H9 (cell line): ENCODE measurements at regions not wholly inside any gene's neighbourhood (a gene's known extent, or its start where the extent isn't known, plus 50 kb on each side); places are given as distances from the start of the nearest gene placed in this dataset.

Experiments used
- DNase-seq: peaks from one replicate; pipeline ENCODE4 v3.0.0-alpha.2; 2017
- H2AFZ ChIP-seq: one replicate; pipeline ENCODE4 v1.6.1; 2013; ENCODE audit warnings: mild to moderate bottlenecking, low read length, control low read depth, moderate library complexity
- H2AK5ac ChIP-seq: 2 replicates; pipeline ENCODE4 v1.6.1; 2013; ENCODE audit warnings: low read length, control low read depth, mixed read lengths; ENCODE audit not compliant: insufficient read length
- H2BK120ac ChIP-seq: one replicate; pipeline ENCODE4 v1.6.1; 2013; ENCODE audit warnings: low read depth, mild to moderate bottlenecking, low read length, control low read depth, inconsistent platforms; ENCODE audit not compliant: poor library complexity, severe bottlenecking
- H2BK12ac ChIP-seq: 2 replicates; pipeline ENCODE4 v1.6.1; 2013; ENCODE audit warnings: low read length, control low read depth, mixed read lengths, low read depth; ENCODE audit not compliant: insufficient read length
- H2BK15ac ChIP-seq: 2 replicates; pipeline ENCODE4 v1.6.1; 2013; ENCODE audit warnings: low read depth, low read length, control low read depth
- H2BK20ac ChIP-seq: one replicate; pipeline ENCODE4 v1.6.1; 2013; ENCODE audit warnings: low read depth, mild to moderate bottlenecking, low read length, control low read depth, inconsistent platforms; ENCODE audit not compliant: poor library complexity, severe bottlenecking
- H2BK5ac ChIP-seq: 2 replicates; pipeline ENCODE4 v1.6.1; 2013; ENCODE audit warnings: low read length, control low read depth, mixed read lengths; ENCODE audit not compliant: insufficient read length
- H3K14ac ChIP-seq: 2 replicates; pipeline ENCODE4 v1.6.1; 2013; ENCODE audit warnings: low read length, control low read depth; ENCODE audit not compliant: insufficient read depth
- H3K18ac ChIP-seq: 2 replicates; pipeline ENCODE4 v1.6.1; 2013; ENCODE audit warnings: low read depth, mild to moderate bottlenecking, mixed read lengths, low read length, control low read depth; ENCODE audit not compliant: insufficient read length
- H3K23ac ChIP-seq: 2 replicates; pipeline ENCODE4 v1.6.1; 2013; ENCODE audit warnings: low read length, control low read depth, mixed read lengths, low read depth; ENCODE audit not compliant: insufficient read length
- H3K23me2 ChIP-seq: 2 replicates; pipeline ENCODE4 v1.6.1; 2013; ENCODE audit warnings: low read depth, mild to moderate bottlenecking, mixed read lengths, low read length, control low read depth; ENCODE audit not compliant: insufficient read length, poor library complexity, severe bottlenecking
- H3K27ac ChIP-seq: 2 replicates; pipeline ENCODE4 v1.5.1; 2013; ENCODE audit warnings: low read length, control low read depth, mixed read lengths, low read depth; ENCODE audit not compliant: insufficient read length
- H3K27me3 ChIP-seq: 2 replicates; pipeline ENCODE4 v1.6.1; 2013; ENCODE audit warnings: low read length, control low read depth, inconsistent platforms; ENCODE audit not compliant: insufficient read depth
- H3K4ac ChIP-seq: 2 replicates; pipeline ENCODE4 v1.6.1; 2013; ENCODE audit warnings: low read depth, mild to moderate bottlenecking, control low read depth, inconsistent platforms, low read length, moderate library complexity
- H3K4me1 ChIP-seq: 2 replicates; pipeline ENCODE4 v1.6.1; 2013; ENCODE audit warnings: low read length, control low read depth, inconsistent platforms; ENCODE audit not compliant: insufficient read depth
- H3K4me2 ChIP-seq: 2 replicates; pipeline ENCODE4 v1.6.1; 2013; ENCODE audit warnings: low read length, control low read depth, mixed read lengths; ENCODE audit not compliant: insufficient read length, insufficient read depth
- H3K56ac ChIP-seq: 2 replicates; pipeline ENCODE4 v1.6.1; 2013; ENCODE audit warnings: low read depth, mild to moderate bottlenecking, mixed read lengths, low read length, control low read depth; ENCODE audit not compliant: insufficient read length
- H3K79me1 ChIP-seq: 2 replicates; pipeline ENCODE4 v1.6.1; 2013; ENCODE audit warnings: low read depth, mild to moderate bottlenecking, moderate library complexity, low read length, control low read depth, inconsistent platforms; ENCODE audit not compliant: insufficient read depth, poor library complexity, severe bottlenecking
- H3K79me2 ChIP-seq: 2 replicates; pipeline ENCODE4 v1.6.1; 2013; ENCODE audit warnings: low read length, control low read depth, inconsistent platforms; ENCODE audit not compliant: insufficient read depth
- H3K9ac ChIP-seq: 2 replicates; pipeline ENCODE4 v1.6.1; 2013; ENCODE audit warnings: low read length, control low read depth, mixed read lengths; ENCODE audit not compliant: insufficient read length; ENCODE audit errors: extremely low read depth
- H3K9me3 ChIP-seq: one replicate; pipeline ENCODE4 v1.6.1; 2013; ENCODE audit warnings: low read depth, low read length, inconsistent platforms; ENCODE audit not compliant: control insufficient read depth
- H3T11ph ChIP-seq: one replicate; pipeline ENCODE4 v1.6.1; 2013; ENCODE audit warnings: mild to moderate bottlenecking, low read length, control low read depth, inconsistent platforms
- H4K20me1 ChIP-seq: one replicate; pipeline ENCODE4 v1.6.1; 2013; ENCODE audit not compliant: control insufficient read depth, insufficient read length, insufficient read depth
- H4K5ac ChIP-seq: 2 replicates; pipeline ENCODE4 v1.6.1; 2013; ENCODE audit warnings: low read depth, mild to moderate bottlenecking, mixed read lengths, low read length, control low read depth; ENCODE audit not compliant: insufficient read length
- H4K8ac ChIP-seq: replicated peaks from 2 replicates; pipeline ENCODE4 v1.6.1; 2013; ENCODE audit warnings: low read length, control low read depth, mixed read lengths, low read depth; ENCODE audit not compliant: insufficient read length
- H4K91ac ChIP-seq: 2 replicates; pipeline ENCODE4 v1.6.1; 2013; ENCODE audit warnings: low read depth, mild to moderate bottlenecking, moderate library complexity, mixed read lengths, low read length, control low read depth; ENCODE audit not compliant: insufficient read length
- H3K27ac Mint-ChIP-seq, 3 experiments: 2 replicates in 2 of 3; 3 replicates in 1 of 3; pipeline ENCODE4 v1.8.0; 2020 to 2021; ENCODE audit warnings: mixed read lengths in 3 of 3, mild to moderate bottlenecking in 1 of 3, moderate library complexity in 1 of 3
- H3K27me3 Mint-ChIP-seq: 2 replicates; pipeline ENCODE4 v1.8.0; 2021; ENCODE audit warnings: low read depth, mild to moderate bottlenecking, moderate library complexity, mixed read lengths
- H3K36me3 Mint-ChIP-seq, 3 experiments: 2 replicates in 2 of 3; 3 replicates in 1 of 3; pipeline ENCODE4 v1.8.0; 2020 to 2021; ENCODE audit warnings: low read depth in 3 of 3, mixed read lengths in 3 of 3; ENCODE audit not compliant: insufficient read depth in 1 of 3
- H3K4me1 Mint-ChIP-seq, 2 experiments: 2 replicates each; pipeline ENCODE4 v1.8.0; 2020; ENCODE audit warnings: mixed read lengths in 2 of 2
- H3K4me3 Mint-ChIP-seq, 2 experiments: 2 replicates in 1 of 2; 3 replicates in 1 of 2; pipeline ENCODE4 v1.8.0; 2020 to 2021; ENCODE audit warnings: mild to moderate bottlenecking in 2 of 2, mixed read lengths in 2 of 2, moderate library complexity in 1 of 2
- H3K9me3 Mint-ChIP-seq, 2 experiments: 2 replicates in 1 of 2; 3 replicates in 1 of 2; pipeline ENCODE4 v1.8.0; 2020; ENCODE audit warnings: mild to moderate bottlenecking in 2 of 2, mixed read lengths in 2 of 2, moderate library complexity in 1 of 2
- WGBS: extraction: QIAGEN DNeasy Blood & Tissue Kit; methylation state at CpG from one replicate; pipeline ENCODE4 v1.1.7; 2013; ENCODE audit warnings: missing lambda C conversion rate, low lambda C conversion rate, mixed read lengths; ENCODE audit not compliant: insufficient read length; ENCODE audit errors: extremely low coverage; 5-methylcytosine and 5-hydroxymethylcytosine counted together
- TF ChIP-seq, protein P1 (sequence below): fragments of 200-600 bp; sonication (generic); conservative IDR thresholded peaks from 3 replicates; pipeline ENCODE4 v1.8.0; 2021; ENCODE audit warnings: antibody characterized with exemption, mild to moderate bottlenecking

- no peak overlapping the region for H3K4me3 Mint-ChIP-seq
- WGBS, result no CpG with 5 or more reads among the region's 1 CpG
- no peak overlapping the region for H3K27ac ChIP-seq
- H3K4me2 ChIP-seq, result no peak overlapping the region
- H3T11ph ChIP-seq, result no peak overlapping the region
- H2BK5ac ChIP-seq, result no peak overlapping the region
- no peaks in the 10 kb centered on the region for H3K4me1 Mint-ChIP-seq
- H3K27ac Mint-ChIP-seq, result no peak overlapping the region
- H3K9ac ChIP-seq, result no peak overlapping the region
- H4K91ac ChIP-seq, result no peak overlapping the region
- H3K14ac ChIP-seq, result no peak overlapping the region
- H3K4me1 ChIP-seq, result no peaks in the 10 kb centered on the region
- no peaks in the 10 kb centered on the region for H3K27me3 ChIP-seq
- no peak overlapping the region for H3K4ac ChIP-seq
- H2AK5ac ChIP-seq, result no peak overlapping the region
- H4K20me1 ChIP-seq, result no peaks in the 10 kb centered on the region
- no peak overlapping the region for H2BK15ac ChIP-seq
- DNase-seq, result no peak
- no peak overlapping the region for H3K18ac ChIP-seq
- no peak overlapping the region for H2BK120ac ChIP-seq
- TF ChIP-seq, protein P1, sequence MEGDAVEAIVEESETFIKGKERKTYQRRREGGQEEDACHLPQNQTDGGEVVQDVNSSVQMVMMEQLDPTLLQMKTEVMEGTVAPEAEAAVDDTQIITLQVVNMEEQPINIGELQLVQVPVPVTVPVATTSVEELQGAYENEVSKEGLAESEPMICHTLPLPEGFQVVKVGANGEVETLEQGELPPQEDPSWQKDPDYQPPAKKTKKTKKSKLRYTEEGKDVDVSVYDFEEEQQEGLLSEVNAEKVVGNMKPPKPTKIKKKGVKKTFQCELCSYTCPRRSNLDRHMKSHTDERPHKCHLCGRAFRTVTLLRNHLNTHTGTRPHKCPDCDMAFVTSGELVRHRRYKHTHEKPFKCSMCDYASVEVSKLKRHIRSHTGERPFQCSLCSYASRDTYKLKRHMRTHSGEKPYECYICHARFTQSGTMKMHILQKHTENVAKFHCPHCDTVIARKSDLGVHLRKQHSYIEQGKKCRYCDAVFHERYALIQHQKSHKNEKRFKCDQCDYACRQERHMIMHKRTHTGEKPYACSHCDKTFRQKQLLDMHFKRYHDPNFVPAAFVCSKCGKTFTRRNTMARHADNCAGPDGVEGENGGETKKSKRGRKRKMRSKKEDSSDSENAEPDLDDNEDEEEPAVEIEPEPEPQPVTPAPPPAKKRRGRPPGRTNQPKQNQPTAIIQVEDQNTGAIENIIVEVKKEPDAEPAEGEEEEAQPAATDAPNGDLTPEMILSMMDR, result no peak
- no peak overlapping the region for H2AFZ ChIP-seq
- H3K36me3 Mint-ChIP-seq, result no peaks in the 10 kb centered on the region
- H3K56ac ChIP-seq, result no peak overlapping the region
- H3K9me3 ChIP-seq, result no peaks in the 10 kb centered on the region
- H4K8ac ChIP-seq, result no peak overlapping the region
- no peak overlapping the region for H4K5ac ChIP-seq
- H3K9me3 Mint-ChIP-seq, result no peaks in the 10 kb centered on the region
- H3K23ac ChIP-seq, result no peak overlapping the region
- no peak overlapping the region for H2BK12ac ChIP-seq
- H3K23me2 ChIP-seq, result no peaks in the 10 kb centered on the region
- no peaks in the 10 kb centered on the region for H3K79me1 ChIP-seq
- no peaks in the 10 kb centered on the region for H3K79me2 ChIP-seq
- no peaks in the 10 kb centered on the region for H3K27me3 Mint-ChIP-seq
- no peak overlapping the region for H2BK20ac ChIP-seq
Observed at GRCh38 chr4:137278431-137278830, 253.9 kb downstream of the PCDH18 start.
